Left lung (tissue), 4 donors: ENCODE measurements at regions not wholly inside any gene's neighbourhood (a gene's known extent, or its start where the extent isn't known, plus 50 kb on each side); places are given as distances from the start of the nearest gene placed in this dataset.

Experiments
- ATAC-seq: fragments of 200-7000 bp; cut with Tn5 transposase; one replicate; pipeline ENCODE4 v1.9.1; 2020; ENCODE audit warnings: moderate library complexity
- DNase-seq, 4 donors: peaks; one replicate each; pipeline ENCODE4 v3.0.0-alpha.2; 2013 to 2020
- H3K27ac ChIP-seq, 2 donors: fragments of 200-600 bp; sonication (generic) in 1 of 2; one replicate each; pipeline versions ENCODE4 v1.5.0 to v1.8.0; 2020 to 2021
- H3K27me3 ChIP-seq, 2 donors: fragments of 200-600 bp; sonication (generic) in 1 of 2; one replicate each; pipeline versions ENCODE4 v1.5.0 to v1.8.0; 2020 to 2021
- H3K36me3 ChIP-seq, 2 donors: fragments of 200-600 bp; sonication (generic) in 1 of 2; one replicate each; pipeline versions ENCODE4 v1.5.0 to v1.8.0; 2020 to 2021
- H3K4me1 ChIP-seq, 2 donors: fragments of 200-600 bp; one replicate each; pipeline ENCODE4 v1.8.0; 2021
- H3K4me3 ChIP-seq, 2 donors: fragments of 200-600 bp; sonication (generic) in 1 of 2; one replicate each; pipeline versions ENCODE4 v1.5.0 to v1.8.0; 2020 to 2021; ENCODE audit warnings: mild to moderate bottlenecking in 1 of 2
- H3K9me3 ChIP-seq, 2 donors: fragments of 200-600 bp; sonication (generic) in 1 of 2; one replicate each; pipeline versions ENCODE4 v1.5.0 to v1.8.0; 2020 to 2021
- intact Hi-C, 2 donors: fragments of 100-400 bp; cut with DNase I; formaldehyde crosslinking; loops; one replicate each; pipeline versions ENCODE4 v1.11.2 to v1.14.2; 2022
- TF ChIP-seq, protein P1 (sequence below), 2 donors: fragments of 200-600 bp; sonication (generic) in 1 of 2; IDR thresholded peaks; one replicate each; pipeline versions ENCODE4 v1.5.0 to v1.8.0; 2021; ENCODE audit warnings: antibody characterized with exemption in 2 of 2
- donor health status: DM: no; HTN: yes; CAD: no.
- donor health status: DM: no; HTN: no; CAD: no.

DNA sequence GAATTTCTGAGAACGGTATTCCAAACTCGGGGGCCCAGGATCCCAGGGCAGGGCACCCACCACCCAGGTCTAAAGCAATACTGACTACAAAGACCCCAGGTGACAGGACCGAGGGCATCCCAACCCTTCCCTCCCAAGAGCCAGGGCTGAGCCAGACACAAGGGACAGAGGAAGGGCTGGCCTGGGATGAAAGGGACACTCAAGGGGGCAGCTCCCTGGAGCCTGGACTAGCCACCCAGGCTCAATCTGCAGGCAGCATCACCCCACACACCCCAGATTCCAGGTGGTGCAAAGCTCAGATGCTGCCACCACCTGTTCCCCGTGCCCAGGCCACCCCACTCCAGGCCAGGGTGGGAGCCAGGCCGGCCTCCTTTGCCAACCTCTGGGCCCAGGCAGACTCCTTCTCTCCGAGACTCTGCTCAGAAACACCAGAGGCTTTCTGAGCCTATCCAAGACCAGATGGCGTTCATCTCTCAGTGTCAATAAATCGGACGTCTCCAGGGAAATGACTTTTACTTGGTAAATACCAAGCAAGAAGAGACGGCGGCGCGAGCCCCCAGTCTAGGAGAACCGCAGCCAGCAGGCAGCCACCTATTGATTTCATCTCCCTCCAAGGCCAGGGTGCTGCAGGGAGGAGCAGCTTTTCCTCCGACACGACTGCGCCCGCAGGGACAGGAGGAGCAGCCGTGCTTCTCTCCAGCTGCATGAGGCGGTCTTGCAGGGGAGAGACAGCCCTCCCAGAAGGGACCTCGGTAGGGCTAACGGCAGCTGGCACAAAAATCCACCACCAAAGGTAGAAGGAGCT, 94.1 kb upstream of the ADAMTS2 start:
- DNase-seq (peak in 2 of 4 donors; percentile 39 to 60), ATAC-seq (no peak)
- intact Hi-C loops: no loop called here
- no peak overlapping the region for H3K27ac ChIP-seq
- no peaks in the 10 kb centered on the region for H3K36me3 ChIP-seq
- peaks cover 0 to 30% of the 10 kb centered on the region in 2 donors for H3K27me3 ChIP-seq
- H3K9me3 ChIP-seq: no peaks in the 10 kb centered on the region
- no peaks in the 10 kb centered on the region for H3K4me1 ChIP-seq
- no peak overlapping the region for H3K4me3 ChIP-seq
- TF ChIP-seq, protein P1, sequence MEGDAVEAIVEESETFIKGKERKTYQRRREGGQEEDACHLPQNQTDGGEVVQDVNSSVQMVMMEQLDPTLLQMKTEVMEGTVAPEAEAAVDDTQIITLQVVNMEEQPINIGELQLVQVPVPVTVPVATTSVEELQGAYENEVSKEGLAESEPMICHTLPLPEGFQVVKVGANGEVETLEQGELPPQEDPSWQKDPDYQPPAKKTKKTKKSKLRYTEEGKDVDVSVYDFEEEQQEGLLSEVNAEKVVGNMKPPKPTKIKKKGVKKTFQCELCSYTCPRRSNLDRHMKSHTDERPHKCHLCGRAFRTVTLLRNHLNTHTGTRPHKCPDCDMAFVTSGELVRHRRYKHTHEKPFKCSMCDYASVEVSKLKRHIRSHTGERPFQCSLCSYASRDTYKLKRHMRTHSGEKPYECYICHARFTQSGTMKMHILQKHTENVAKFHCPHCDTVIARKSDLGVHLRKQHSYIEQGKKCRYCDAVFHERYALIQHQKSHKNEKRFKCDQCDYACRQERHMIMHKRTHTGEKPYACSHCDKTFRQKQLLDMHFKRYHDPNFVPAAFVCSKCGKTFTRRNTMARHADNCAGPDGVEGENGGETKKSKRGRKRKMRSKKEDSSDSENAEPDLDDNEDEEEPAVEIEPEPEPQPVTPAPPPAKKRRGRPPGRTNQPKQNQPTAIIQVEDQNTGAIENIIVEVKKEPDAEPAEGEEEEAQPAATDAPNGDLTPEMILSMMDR (IDR thresholded peaks at IDR 0.05): no peak

DNA sequence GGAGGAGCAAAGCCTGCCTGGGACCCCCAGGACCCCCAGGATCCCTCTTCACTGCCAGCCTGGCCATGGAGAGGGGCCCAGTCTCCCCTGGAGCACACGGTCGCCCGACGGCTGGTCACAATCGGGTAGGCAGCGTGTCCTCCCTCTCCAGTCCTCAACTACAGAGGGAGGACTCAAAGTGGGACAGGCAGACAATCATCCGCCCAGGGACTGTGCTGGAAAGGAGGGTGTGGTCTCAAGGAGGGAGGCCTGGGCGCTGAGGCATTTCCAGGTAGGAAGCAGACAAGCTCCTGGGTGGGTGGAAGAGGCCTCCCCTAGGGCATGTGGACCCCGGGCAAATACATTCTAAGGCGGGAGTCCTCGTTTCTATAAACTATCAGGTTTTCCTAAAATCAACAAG, 93.2 kb upstream of the ADAMTS2 start:
- no peak overlapping the region for H3K4me3 ChIP-seq
- H3K9me3 ChIP-seq: peaks cover 0 to 2% of the 10 kb centered on the region in 2 donors
- no peak for ATAC-seq

GRCh38 chr5:179438011-179438441, 92.8 kb upstream of the ADAMTS2 start:
- Histone ChIP-seq H3K4me1 (no peaks in the 10 kb centered on the region), H3K27me3 (peaks cover 0 to 30% of the 10 kb centered on the region in 2 donors), H3K4me3 (no peak overlapping the region), H3K27ac (no peak overlapping the region), H3K36me3 (no peaks in the 10 kb centered on the region), H3K9me3 (peaks cover 0 to 7% of the 10 kb centered on the region in 2 donors)
- intact Hi-C loops: no loop called here
- DNase-seq: peak in 2 of 4 donors; percentile 21 to 38
- TF ChIP-seq, protein P1 (IDR thresholded peaks at IDR 0.05): no peak
- ATAC-seq: peak; percentile 52

More for the DNA sequence above, 93.2 kb upstream of the ADAMTS2 start:
- intact Hi-C loops: no loop called here
- no peak for DNase-seq
- H3K27me3 ChIP-seq: peaks cover 0 to 30% of the 10 kb centered on the region in 2 donors
- no peaks in the 10 kb centered on the region for H3K36me3 ChIP-seq
- TF ChIP-seq, protein P1 (IDR thresholded peaks at IDR 0.05): no peak
- H3K27ac ChIP-seq: no peak overlapping the region
- H3K4me1 ChIP-seq: no peaks in the 10 kb centered on the region

DNA sequence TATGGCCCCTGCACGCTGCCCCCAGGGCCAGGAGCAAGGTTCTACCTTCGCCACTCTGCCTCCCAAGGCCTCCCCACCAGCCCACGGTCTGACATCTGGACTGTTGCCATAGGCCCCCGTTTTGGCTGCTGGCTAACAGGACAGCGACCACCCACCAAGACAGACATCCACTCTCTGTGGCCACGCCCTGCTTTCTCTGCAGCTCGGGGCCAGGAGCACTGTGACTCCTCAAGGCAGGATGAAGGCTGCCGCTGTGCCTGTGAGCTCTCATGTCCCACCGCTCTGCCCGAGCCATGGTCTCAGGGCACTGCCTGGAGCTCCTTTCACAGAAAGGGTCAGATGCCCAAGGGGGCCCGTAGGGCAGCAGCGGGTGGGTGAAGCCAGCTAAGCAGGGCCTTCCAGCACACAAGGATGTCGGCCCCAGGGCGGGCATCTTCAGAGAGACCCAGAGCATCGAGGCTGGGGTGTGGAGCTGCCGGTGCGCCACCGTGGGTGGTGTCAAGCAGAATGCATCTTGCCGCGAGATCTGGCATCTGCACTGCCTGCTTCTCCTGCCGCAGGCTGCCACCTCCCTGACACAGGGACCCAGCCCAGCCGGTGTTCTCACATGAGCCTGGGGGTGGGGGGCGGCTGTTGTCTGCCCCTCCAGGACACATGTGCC, 92.2 kb upstream of the ADAMTS2 start:
- peaks cover 0 to 30% of the 10 kb centered on the region in 2 donors for H3K27me3 ChIP-seq
- DNase-seq (peak in 2 of 4 donors; percentile 30 to 80), ATAC-seq (no peak)
- no peak overlapping the region for H3K27ac ChIP-seq
- TF ChIP-seq, protein P1 (IDR thresholded peaks at IDR 0.05): no peak
- intact Hi-C loops: no loop called here
- no peaks in the 10 kb centered on the region for H3K36me3 ChIP-seq
- no peaks in the 10 kb centered on the region for H3K4me1 ChIP-seq
- H3K9me3 ChIP-seq: peaks cover 0 to 8% of the 10 kb centered on the region in 2 donors
- H3K4me3 ChIP-seq: no peak overlapping the region
